ENCODE measurements at regions not wholly inside any gene's neighbourhood (a gene's known extent, or its start where the extent isn't known, plus 50 kb on each side); places are given as distances from the start of the nearest gene placed in this dataset.

DNA sequence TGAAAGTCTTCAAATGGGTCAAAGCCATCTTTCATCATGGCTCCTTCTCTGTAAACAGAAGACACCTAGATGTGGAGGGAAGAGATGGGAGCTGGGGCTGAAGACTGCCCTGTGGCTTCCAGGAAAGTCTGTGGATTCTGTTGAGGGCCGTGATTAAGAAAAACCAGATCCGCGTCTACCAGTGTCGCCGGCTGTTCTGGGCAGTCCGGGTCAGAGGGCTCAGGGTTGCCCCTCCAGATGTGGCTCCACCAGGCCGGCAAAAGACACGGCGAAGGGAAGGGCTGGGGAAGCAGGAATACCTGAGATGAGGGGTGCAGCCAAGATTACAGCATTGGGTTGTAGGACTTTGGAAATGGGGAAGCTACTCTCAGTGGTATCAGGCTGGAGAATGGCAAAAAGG lies 162.6 kb downstream of the RHOU start:
- peaks cover 33% of the 10 kb centered on the region for H3K4me1 ChIP-seq (ENCODE audit: control insufficient read depth, insufficient read depth, low read length)
- no peak overlapping the region for H3K9ac ChIP-seq (ENCODE audit: low read length in 2 of 2)
- H3K27ac ChIP-seq (ENCODE audit: low read length), result no peak overlapping the region
- no peaks in the 10 kb centered on the region for H3K27me3 ChIP-seq (ENCODE audit: control insufficient read depth in 1 of 2, insufficient read depth in 2 of 2, low read length in 2 of 2)
- H3K36me3 ChIP-seq (ENCODE audit: control insufficient read depth in 2 of 2, insufficient read depth in 2 of 2, low read length in 2 of 2), result no peaks in the 10 kb centered on the region
- H3K4me3 ChIP-seq (ENCODE audit: low read length in 2 of 2), result no peak overlapping the region
- H3K9me3 ChIP-seq (ENCODE audit: control insufficient read depth in 2 of 2, low read length in 2 of 2), result no peaks in the 10 kb centered on the region

DNA sequence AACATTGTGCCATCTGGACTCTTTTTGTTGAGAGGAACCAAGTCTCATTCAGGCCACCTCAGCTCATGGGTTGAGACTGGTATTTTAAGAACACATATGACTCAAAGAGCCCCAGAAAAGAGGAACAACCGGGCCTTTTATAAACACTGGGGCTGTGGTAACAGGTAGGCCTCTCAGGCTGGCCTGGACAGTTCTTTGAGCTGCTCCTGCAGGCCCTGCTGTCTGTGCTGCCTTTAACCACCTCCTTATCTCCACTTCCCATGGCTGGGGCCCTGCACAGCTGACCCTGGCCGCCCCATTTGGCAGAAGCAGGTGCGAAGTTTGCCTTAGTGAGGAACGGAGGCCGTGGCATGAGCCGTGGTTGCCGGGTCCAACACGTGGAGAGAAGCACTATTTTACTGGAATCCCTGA lies 163.3 kb downstream of the RHOU start:
- H3K36me3 ChIP-seq (ENCODE audit: control insufficient read depth in 2 of 2, insufficient read depth in 2 of 2, low read length in 2 of 2), result no peaks in the 10 kb centered on the region
- H3K27ac ChIP-seq (ENCODE audit: low read length), result no peak overlapping the region
- no peak overlapping the region for H3K4me3 ChIP-seq (ENCODE audit: low read length in 2 of 2)
- no peak overlapping the region for H3K9ac ChIP-seq (ENCODE audit: low read length in 2 of 2)
- no peaks in the 10 kb centered on the region for H3K27me3 ChIP-seq (ENCODE audit: control insufficient read depth in 1 of 2, insufficient read depth in 2 of 2, low read length in 2 of 2)
- peaks cover 39% of the 10 kb centered on the region for H3K4me1 ChIP-seq (ENCODE audit: control insufficient read depth, insufficient read depth, low read length)
- H3K9me3 ChIP-seq (ENCODE audit: control insufficient read depth in 2 of 2, low read length in 2 of 2), result no peaks in the 10 kb centered on the region

DNA sequence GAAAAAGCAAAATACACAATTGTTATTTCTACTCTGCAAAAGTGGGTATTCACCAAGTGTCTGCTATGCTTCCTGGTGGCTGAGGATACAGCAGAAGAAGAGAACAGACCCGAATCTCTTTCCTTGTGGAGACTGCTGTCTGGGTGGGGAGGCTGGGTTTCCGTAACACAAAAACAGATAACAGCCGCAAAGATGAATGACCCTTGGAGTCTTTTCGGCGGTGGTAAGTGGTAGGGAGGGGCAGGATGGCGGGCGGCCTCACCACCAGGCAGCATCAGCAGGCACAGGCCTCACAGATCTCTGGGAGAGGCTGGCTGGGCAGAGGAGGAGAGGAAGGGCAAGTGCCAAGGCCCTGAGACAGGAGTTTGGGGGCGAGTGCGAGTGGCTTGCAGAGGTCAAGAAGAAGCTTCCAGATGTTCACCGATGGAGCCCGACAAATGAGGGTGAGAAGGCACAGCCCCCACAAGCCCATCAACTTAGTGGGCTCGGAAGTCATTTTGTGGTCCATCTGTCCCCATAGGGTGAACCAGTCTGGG lies 164.2 kb downstream of the RHOU start:
- no peaks in the 10 kb centered on the region for H3K9me3 ChIP-seq (ENCODE audit: control insufficient read depth in 2 of 2, low read length in 2 of 2)
- H3K4me1 ChIP-seq (ENCODE audit: control insufficient read depth, insufficient read depth, low read length), result peaks cover 45% of the 10 kb centered on the region

DNA sequence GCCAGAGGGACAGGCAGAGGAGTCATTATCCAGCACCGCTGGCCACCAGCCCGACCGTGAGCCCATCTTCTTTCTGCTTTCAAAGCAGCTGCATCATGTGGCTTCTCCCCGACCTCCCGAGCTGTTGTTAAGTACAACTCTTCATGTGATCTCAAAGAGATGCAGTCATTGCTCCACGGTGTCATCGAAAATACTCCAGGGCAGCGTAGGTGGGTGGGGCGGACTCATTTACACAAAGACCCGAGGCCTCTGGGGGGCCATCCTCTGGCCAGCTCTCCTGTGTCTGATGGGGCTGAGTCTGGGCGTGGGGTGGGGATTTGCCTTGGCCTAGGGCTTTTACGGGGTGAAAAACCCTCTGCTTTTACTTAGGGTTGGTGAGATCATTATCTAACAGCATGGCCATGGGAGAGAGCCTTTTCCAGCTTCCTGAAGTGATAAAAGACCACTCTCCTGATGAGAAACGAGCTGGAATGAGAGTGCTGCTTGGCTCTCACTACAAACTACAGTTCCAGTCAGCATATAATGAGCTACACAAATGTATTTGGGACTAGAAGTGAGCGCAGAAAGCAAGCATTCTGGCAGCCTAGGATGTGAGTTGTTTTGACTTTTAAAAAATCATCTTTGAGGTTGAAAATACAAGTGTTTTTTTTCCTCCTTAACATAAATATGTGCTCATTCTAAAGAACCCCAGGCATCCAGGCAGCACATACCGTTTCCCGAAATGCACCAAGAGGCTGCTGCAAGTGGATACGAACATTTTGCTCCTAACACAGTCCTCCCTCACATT lies 165.0 kb downstream of the RHOU start:
- Histone ChIP-seq H3K4me1 (ENCODE audit: control insufficient read depth, insufficient read depth, low read length) (peaks cover 45% of the 10 kb centered on the region), H3K36me3 (ENCODE audit: control insufficient read depth in 2 of 2, insufficient read depth in 2 of 2, low read length in 2 of 2) (no peaks in the 10 kb centered on the region), H3K4me3 (ENCODE audit: low read length in 2 of 2) (peak overlapping the region in 1 of 2 donors; percentile 29), H3K27ac (ENCODE audit: low read length) (peak overlapping the region; percentile 62), H3K27me3 (ENCODE audit: control insufficient read depth in 1 of 2, insufficient read depth in 2 of 2, low read length in 2 of 2) (no peaks in the 10 kb centered on the region), H3K9me3 (ENCODE audit: control insufficient read depth in 2 of 2, low read length in 2 of 2) (no peaks in the 10 kb centered on the region), H3K9ac (ENCODE audit: low read length in 2 of 2) (peak overlapping the region; percentile 36 to 61)

More for the DNA sequence above, 164.2 kb downstream of the RHOU start:
- Histone ChIP-seq H3K27me3 (ENCODE audit: control insufficient read depth in 1 of 2, insufficient read depth in 2 of 2, low read length in 2 of 2) (no peaks in the 10 kb centered on the region), H3K27ac (ENCODE audit: low read length) (no peak overlapping the region), H3K9ac (ENCODE audit: low read length in 2 of 2) (no peak overlapping the region), H3K36me3 (ENCODE audit: control insufficient read depth in 2 of 2, insufficient read depth in 2 of 2, low read length in 2 of 2) (no peaks in the 10 kb centered on the region), H3K4me3 (ENCODE audit: low read length in 2 of 2) (no peak overlapping the region)

DNA sequence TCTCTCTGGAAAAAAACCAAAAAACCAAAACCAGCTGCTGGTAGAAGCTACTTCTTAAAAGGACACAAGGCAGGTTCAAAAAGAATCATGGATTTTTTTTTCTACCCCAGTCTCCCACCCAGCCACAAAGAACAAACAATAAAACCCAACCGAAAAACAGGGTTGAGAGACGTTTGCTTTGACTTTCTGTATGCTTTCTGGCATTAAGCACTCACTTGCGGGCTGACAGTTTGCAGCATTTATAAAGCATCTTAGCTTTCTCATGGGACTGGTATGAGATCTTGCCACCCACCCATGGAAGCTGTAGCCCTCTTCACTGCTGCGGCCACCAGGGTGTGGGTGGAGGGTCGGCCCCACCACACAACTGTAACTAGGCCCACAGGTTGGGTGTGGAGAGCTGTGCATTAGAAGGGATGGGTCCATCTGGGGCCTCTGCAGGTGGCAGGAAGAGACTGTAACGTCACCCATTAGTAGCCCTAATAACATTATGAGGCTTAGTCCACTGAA lies 165.7 kb downstream of the RHOU start:
- no peaks in the 10 kb centered on the region for H3K9me3 ChIP-seq (ENCODE audit: control insufficient read depth in 2 of 2, low read length in 2 of 2)
- H3K27me3 ChIP-seq (ENCODE audit: control insufficient read depth in 1 of 2, insufficient read depth in 2 of 2, low read length in 2 of 2), result no peaks in the 10 kb centered on the region
- peak overlapping the region; percentile 62 for H3K27ac ChIP-seq (ENCODE audit: low read length)
- no peaks in the 10 kb centered on the region for H3K36me3 ChIP-seq (ENCODE audit: control insufficient read depth in 2 of 2, insufficient read depth in 2 of 2, low read length in 2 of 2)
- peak overlapping the region; percentile 2 to 61 for H3K9ac ChIP-seq (ENCODE audit: low read length in 2 of 2)
- peaks cover 45% of the 10 kb centered on the region for H3K4me1 ChIP-seq (ENCODE audit: control insufficient read depth, insufficient read depth, low read length)
- peak overlapping the region; percentile 2 to 29 for H3K4me3 ChIP-seq (ENCODE audit: low read length in 2 of 2)

DNA sequence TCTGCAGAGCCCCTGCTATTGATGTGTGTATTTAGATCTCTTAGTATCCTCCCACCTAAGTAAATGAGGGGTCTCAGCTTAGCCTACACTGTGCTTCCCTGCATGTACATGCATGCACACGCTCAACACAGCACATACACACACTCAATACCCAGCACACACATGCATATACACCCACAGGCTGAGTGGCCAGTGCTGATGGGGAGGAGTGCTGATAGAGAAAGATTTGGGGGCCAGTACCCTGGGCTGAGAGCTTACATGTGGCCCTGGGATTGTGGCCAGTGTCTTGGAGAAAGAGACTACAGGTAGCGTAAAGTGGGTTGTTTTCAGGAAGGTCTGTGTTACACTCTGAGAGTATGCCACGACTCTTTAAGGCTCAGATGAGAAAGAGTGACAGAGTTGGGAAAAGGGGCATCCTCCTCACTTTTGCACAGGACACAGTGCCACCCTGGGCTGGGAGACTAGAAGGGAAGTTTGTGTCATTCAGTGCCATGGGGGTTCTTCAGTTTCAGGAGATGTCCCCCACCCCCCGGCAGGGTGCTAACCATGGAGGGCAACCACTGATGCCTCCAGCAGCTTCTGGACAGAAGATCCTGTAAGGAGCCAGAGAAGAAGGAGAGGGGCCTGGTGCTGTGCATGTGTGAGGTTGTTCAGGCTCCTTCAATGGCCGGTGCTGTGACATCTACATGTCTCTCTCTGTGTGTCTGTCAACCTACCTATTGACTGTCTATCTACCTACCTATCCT lies 166.8 kb downstream of the RHOU start:
- H3K36me3 ChIP-seq (ENCODE audit: control insufficient read depth in 2 of 2, insufficient read depth in 2 of 2, low read length in 2 of 2), result no peaks in the 10 kb centered on the region
- peak overlapping the region; percentile 70 for H3K27ac ChIP-seq (ENCODE audit: low read length)
- H3K27me3 ChIP-seq (ENCODE audit: control insufficient read depth in 1 of 2, insufficient read depth in 2 of 2, low read length in 2 of 2), result no peaks in the 10 kb centered on the region
- H3K9ac ChIP-seq (ENCODE audit: low read length in 2 of 2), result no peak overlapping the region
- H3K4me3 ChIP-seq (ENCODE audit: low read length in 2 of 2), result no peak overlapping the region
- H3K9me3 ChIP-seq (ENCODE audit: control insufficient read depth in 2 of 2, low read length in 2 of 2), result no peaks in the 10 kb centered on the region
- H3K4me1 ChIP-seq (ENCODE audit: control insufficient read depth, insufficient read depth, low read length), result peaks cover 45% of the 10 kb centered on the region

DNA sequence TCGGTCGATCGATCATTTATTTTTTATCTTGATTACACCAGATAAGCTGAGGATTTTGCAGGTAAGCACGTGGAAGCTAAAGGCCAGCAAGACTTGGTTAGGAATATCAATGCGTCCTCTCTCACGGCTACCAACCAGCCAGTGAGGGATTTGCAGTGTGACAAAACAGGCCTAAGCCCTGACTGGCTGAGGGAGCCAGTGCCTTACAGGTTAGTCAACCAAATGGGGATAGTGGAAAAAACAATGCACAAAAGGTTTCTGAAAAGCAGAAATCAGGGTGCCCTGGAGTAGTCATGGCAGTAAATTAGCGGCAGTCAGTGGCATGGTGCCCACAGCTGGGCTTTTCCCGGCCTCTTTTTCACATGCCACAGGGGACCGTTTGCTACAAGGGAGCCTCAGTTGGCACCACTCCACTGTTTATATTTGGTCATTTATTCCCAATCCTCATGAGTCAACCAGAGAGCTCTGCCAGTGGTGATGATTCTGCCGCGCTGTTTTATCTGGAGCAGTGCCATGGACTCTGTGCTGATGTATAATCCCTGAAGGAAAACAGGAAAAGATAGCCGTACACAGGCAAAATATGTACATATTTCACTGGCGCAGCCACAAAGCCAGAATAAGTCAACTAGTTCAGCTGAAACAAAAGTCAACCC lies 167.6 kb downstream of the RHOU start:
- Histone ChIP-seq H3K36me3 (ENCODE audit: control insufficient read depth in 2 of 2, insufficient read depth in 2 of 2, low read length in 2 of 2) (no peaks in the 10 kb centered on the region), H3K4me1 (ENCODE audit: control insufficient read depth, insufficient read depth, low read length) (peaks cover 45% of the 10 kb centered on the region), H3K4me3 (ENCODE audit: low read length in 2 of 2) (peak overlapping the region in 1 of 2 donors; percentile 52)

DNA sequence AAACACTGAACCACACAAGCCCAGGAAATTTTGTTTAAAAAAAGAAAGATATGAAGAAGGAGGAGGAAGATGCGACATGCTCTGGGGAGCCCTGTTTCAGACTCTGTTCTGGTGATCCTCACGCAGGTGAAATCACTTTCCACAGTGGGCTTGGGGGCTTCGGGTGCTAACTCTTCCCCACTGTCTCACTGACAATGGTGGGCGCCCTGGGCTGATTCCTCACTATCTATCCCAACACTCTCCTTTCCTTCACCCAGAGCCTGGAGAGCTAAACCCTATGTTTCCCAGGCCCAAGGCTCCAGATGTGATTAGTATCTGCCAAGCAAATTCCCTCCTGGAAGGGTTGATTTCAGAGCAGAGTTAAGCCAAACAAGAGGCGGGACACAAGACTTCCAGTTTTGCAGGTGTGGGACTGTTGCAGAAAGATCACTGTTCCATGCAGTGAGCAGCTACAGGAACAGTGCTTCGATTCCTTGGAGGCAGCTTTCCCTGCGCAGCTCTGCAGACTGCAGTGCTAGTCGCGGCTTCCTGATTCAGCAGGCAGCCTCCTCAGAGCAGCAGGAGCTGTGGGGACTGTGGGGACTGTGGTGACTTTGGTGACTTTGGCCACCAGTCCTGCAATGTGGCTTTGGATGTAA lies 168.3 kb downstream of the RHOU start:
- H3K27ac ChIP-seq (ENCODE audit: low read length), result peak overlapping the region; percentile 70
- H3K9me3 ChIP-seq (ENCODE audit: control insufficient read depth in 2 of 2, low read length in 2 of 2), result peaks cover 3 to 4% of the 10 kb centered on the region in 2 donors
- H3K9ac ChIP-seq (ENCODE audit: low read length in 2 of 2), result peak overlapping the region; percentile 13 to 52
- peak overlapping the region in 1 of 2 donors; percentile 52 for H3K4me3 ChIP-seq (ENCODE audit: low read length in 2 of 2)
- peaks cover 45% of the 10 kb centered on the region for H3K4me1 ChIP-seq (ENCODE audit: control insufficient read depth, insufficient read depth, low read length)
- no peaks in the 10 kb centered on the region for H3K36me3 ChIP-seq (ENCODE audit: control insufficient read depth in 2 of 2, insufficient read depth in 2 of 2, low read length in 2 of 2)
- H3K27me3 ChIP-seq (ENCODE audit: control insufficient read depth in 1 of 2, insufficient read depth in 2 of 2, low read length in 2 of 2), result no peaks in the 10 kb centered on the region

More for the DNA sequence above, 167.6 kb downstream of the RHOU start:
- Histone ChIP-seq H3K9me3 (ENCODE audit: control insufficient read depth in 2 of 2, low read length in 2 of 2) (no peaks in the 10 kb centered on the region), H3K27ac (ENCODE audit: low read length) (peak overlapping the region; percentile 70), H3K27me3 (ENCODE audit: control insufficient read depth in 1 of 2, insufficient read depth in 2 of 2, low read length in 2 of 2) (no peaks in the 10 kb centered on the region), H3K9ac (ENCODE audit: low read length in 2 of 2) (peak overlapping the region; percentile 13 to 52)

DNA sequence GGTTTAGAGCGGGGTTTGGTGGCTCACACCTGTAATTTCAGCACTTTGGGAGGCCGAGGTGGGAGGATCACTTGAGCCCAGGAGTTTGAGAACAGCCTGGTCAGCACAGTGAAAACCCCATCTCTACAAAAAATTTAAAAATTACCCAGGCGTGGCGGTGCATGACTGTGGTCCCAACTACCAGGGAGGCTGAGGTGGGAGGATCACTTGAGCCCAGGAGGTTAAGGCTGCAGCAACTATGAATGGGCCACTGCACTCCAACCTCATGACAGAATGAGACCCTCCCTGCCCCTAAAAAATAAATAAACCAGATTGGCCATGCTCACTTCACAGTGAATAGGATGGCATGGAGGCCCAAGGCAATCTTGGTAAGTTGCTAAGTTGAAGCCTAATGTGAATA lies 168.9 kb downstream of the RHOU start:
- Histone ChIP-seq H3K9me3 (ENCODE audit: control insufficient read depth in 2 of 2, low read length in 2 of 2) (peaks cover 3 to 4% of the 10 kb centered on the region in 2 donors), H3K9ac (ENCODE audit: low read length in 2 of 2) (peak overlapping the region in 1 of 2 donors; percentile 52), H3K4me1 (ENCODE audit: control insufficient read depth, insufficient read depth, low read length) (peaks cover 45% of the 10 kb centered on the region), H3K27me3 (ENCODE audit: control insufficient read depth in 1 of 2, insufficient read depth in 2 of 2, low read length in 2 of 2) (no peaks in the 10 kb centered on the region), H3K36me3 (ENCODE audit: control insufficient read depth in 2 of 2, insufficient read depth in 2 of 2, low read length in 2 of 2) (no peaks in the 10 kb centered on the region), H3K4me3 (ENCODE audit: low read length in 2 of 2) (no peak overlapping the region), H3K27ac (ENCODE audit: low read length) (no peak overlapping the region)

DNA sequence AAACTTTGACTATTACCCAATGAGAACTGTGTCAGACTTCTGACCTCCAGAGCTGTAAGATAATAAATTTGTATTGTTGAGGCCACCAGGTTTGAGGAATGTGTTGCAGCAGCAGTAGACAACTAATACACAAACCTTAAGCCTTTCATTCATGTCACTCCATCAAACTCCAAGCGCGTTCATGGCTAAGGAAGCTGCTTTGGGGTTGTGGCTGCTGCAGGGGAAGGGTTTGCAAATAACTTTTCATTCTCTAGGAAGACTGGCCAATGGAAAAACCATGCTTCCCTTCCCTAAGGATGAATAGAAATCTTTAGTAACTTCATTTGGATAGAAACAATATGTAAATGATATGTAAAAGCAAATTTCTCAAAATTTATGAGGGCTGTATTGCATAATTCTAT lies 170.4 kb downstream of the RHOU start:
- peaks cover 34% of the 10 kb centered on the region for H3K4me1 ChIP-seq (ENCODE audit: control insufficient read depth, insufficient read depth, low read length)
- no peak overlapping the region for H3K9ac ChIP-seq (ENCODE audit: low read length in 2 of 2)
- no peaks in the 10 kb centered on the region for H3K36me3 ChIP-seq (ENCODE audit: control insufficient read depth in 2 of 2, insufficient read depth in 2 of 2, low read length in 2 of 2)
- H3K9me3 ChIP-seq (ENCODE audit: control insufficient read depth in 2 of 2, low read length in 2 of 2), result peaks cover 3 to 4% of the 10 kb centered on the region in 2 donors
- no peaks in the 10 kb centered on the region for H3K27me3 ChIP-seq (ENCODE audit: control insufficient read depth in 1 of 2, insufficient read depth in 2 of 2, low read length in 2 of 2)
- no peak overlapping the region for H3K27ac ChIP-seq (ENCODE audit: low read length)
- no peak overlapping the region for H3K4me3 ChIP-seq (ENCODE audit: low read length in 2 of 2)

Measured in stomach smooth muscle (tissue), 2 donors.